GM20000 (cell line): ENCODE measurements at regions not wholly inside any gene's neighbourhood (a gene's known extent, or its start where the extent isn't known, plus 50 kb on each side); places are given as distances from the start of the nearest gene placed in this dataset.

Experiments
- DNase-seq: peaks from one replicate; pipeline ENCODE4 v3.0.0; 2012; ENCODE audit warnings: low spot score
- TF ChIP-seq, protein P1 (sequence below): IDR thresholded peaks from 2 replicates; pipeline ENCODE4 v1.5.1; 2012; ENCODE audit warnings: mild to moderate bottlenecking, control low read depth; ENCODE audit errors: extremely low read depth, missing control alignments

- TF ChIP-seq, protein P1, sequence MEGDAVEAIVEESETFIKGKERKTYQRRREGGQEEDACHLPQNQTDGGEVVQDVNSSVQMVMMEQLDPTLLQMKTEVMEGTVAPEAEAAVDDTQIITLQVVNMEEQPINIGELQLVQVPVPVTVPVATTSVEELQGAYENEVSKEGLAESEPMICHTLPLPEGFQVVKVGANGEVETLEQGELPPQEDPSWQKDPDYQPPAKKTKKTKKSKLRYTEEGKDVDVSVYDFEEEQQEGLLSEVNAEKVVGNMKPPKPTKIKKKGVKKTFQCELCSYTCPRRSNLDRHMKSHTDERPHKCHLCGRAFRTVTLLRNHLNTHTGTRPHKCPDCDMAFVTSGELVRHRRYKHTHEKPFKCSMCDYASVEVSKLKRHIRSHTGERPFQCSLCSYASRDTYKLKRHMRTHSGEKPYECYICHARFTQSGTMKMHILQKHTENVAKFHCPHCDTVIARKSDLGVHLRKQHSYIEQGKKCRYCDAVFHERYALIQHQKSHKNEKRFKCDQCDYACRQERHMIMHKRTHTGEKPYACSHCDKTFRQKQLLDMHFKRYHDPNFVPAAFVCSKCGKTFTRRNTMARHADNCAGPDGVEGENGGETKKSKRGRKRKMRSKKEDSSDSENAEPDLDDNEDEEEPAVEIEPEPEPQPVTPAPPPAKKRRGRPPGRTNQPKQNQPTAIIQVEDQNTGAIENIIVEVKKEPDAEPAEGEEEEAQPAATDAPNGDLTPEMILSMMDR, result no peak
- no peak for DNase-seq
Observed at GRCh38 chr6:124887872-124888580, 74.2 kb upstream of the RNF217 start.

DNA sequence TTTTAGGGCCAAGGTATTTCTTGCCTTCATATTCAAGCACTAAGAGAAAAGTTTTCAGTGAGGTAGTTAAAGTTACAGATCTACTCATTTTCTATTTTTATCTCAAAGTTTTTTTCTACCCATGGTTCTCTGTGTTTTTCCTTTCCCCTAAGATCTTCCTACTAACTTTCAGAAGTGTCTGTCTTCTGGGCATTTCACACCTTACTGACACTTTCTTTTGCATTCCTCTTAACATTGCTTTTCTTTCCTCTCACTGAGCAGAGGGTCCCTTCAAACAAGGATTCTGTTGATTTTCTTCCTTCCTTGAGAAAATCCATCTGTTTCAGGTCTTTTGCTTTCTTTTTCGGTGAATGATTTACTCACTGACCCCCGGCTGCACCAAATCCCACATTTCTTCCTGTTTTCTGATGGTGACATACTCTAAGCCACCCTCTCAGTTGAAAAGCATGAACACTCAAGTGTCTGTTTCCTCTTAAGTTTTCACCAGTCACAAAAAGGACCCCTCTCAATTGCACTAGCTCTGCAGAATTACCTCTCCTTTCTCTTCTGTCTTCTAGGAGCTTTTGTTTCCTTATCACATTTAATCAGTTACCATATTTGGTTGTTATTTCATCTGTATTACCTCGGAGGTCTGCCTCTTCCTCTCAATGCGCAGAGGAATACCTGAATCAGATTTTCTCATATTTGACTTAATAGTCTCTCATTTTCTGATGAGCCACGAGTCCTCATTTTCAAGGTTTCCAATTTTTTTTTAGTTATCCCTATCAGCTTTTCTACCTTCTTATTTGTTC, 73.5 kb upstream of the RNF217 start:
- TF ChIP-seq, protein P1, result no peak
- peak; percentile 21 for DNase-seq

DNA sequence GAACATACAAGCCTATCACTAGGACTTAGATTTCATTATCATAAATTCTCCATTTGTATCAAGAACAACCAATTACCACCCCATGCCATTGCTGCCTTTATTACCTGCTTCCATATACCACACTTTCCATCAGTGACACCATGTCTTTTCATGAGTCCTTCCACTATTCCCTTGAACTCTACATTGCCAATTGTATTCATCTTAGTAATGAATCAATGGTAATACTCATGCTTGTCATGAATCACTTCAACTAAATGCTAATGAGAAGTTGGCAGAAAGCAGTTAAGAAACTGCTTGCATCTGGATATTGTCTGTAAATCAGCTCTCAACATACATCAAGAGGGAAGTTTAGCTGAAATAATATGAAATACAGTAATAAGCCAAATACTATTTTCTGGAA, 61.2 kb upstream of the RNF217 start:
- TF ChIP-seq, protein P1, result no peak
- no peak for DNase-seq

GRCh38 chr6:124903797-124904196, 58.4 kb upstream of the RNF217 start:
- no peak for DNase-seq
- TF ChIP-seq, protein P1, result no peak

DNA sequence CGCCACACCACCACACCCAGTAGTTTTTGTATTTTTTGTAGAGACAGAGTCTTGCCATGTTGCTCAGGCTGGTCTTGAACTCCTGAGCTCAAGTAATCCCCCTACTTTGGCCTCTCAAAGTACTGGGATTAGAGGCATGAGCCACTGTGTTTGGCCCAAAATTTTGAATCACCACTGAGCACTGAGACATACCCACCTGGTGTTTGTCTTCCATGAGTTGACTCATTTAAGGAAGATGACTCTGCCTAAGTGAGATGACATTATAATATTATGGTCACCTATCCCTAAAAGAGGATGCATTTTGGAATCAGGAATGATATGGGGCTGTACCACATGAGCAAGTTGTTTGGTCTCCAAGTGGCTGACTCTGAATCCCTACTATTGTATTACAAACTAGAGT, 54.6 kb upstream of the RNF217 start:
- TF ChIP-seq, protein P1, result no peak
- no peak for DNase-seq
